ENCODE measurements at regions not wholly inside any gene's neighbourhood (a gene's known extent, or its start where the extent isn't known, plus 50 kb on each side); places are given as distances from the start of the nearest gene placed in this dataset.

GRCh38 chr19:28329429-28329828, 883.5 kb downstream of the UQCRFS1 start:
- no peak overlapping the region for H3K27ac ChIP-seq (replicated peaks; ENCODE audit: low read length)

GRCh38 chr19:28327905-28328304, 885.0 kb downstream of the UQCRFS1 start:
- Histone ChIP-seq H3K4me1 (ENCODE audit: control insufficient read depth in 2 of 2, insufficient read depth in 1 of 2, low read depth in 1 of 2, low read length in 2 of 2) (no peaks in the 10 kb centered on the region), H3K4me2 (ENCODE audit: insufficient read depth, low read length, poor library complexity, severe bottlenecking) (no peak overlapping the region), H3K4ac (ENCODE audit: low read length) (no peak overlapping the region), H2AK5ac (ENCODE audit: low read depth, low read length) (no peak overlapping the region), H2BK5ac (ENCODE audit: low read length) (no peak overlapping the region), H3K27me3 (ENCODE audit: control insufficient read depth in 3 of 3, insufficient read depth in 3 of 3, low read depth in 1 of 3, low read length in 3 of 3) (no peaks in the 10 kb centered on the region), H2BK15ac (ENCODE audit: low read length) (no peak overlapping the region), H3K9ac (ENCODE audit: low read depth, low read length, poor library complexity) (no peak overlapping the region), H4K91ac (ENCODE audit: low read depth, low read length, poor library complexity) (no peak overlapping the region), H3K23ac (ENCODE audit: low read depth, low read length, poor library complexity) (no peak overlapping the region), H3K18ac (ENCODE audit: low read length) (no peak overlapping the region), H3K14ac (ENCODE audit: low read length) (no peak overlapping the region), H3K4me3 (ENCODE audit: low read length in 2 of 2) (no peak overlapping the region), H3K9me3 (replicated peaks in 1 of 2; ENCODE audit: control insufficient read depth in 2 of 2, insufficient read depth in 1 of 2, low read depth in 1 of 2, low read length in 2 of 2) (no peaks in the 10 kb centered on the region), H3K36me3 (replicated peaks in 1 of 2; ENCODE audit: control insufficient read depth in 2 of 2, insufficient read depth in 2 of 2, low read length in 2 of 2) (no peaks in the 10 kb centered on the region), H2AFZ (ENCODE audit: low read length) (no peak overlapping the region), H2BK12ac (ENCODE audit: low read length) (no peak overlapping the region), H3K79me1 (ENCODE audit: low read depth, low read length) (no peaks in the 10 kb centered on the region), H4K8ac (ENCODE audit: low read depth, low read length) (no peak overlapping the region), H3K27ac (replicated peaks; ENCODE audit: low read length) (no peak overlapping the region), H2BK120ac (ENCODE audit: low read depth, low read length) (no peak overlapping the region)
- WGBS, 2 donors (ENCODE audit: extremely low coverage in 2 of 2, insufficient read length in 2 of 2, insufficient replicate concordance in 1 of 2): 100% methylated on average over 1 of the region's 3 CpGs; no CpG with 5 or more reads in 1 of the 2 donors
- no peak for DNase-seq (ENCODE audit: low spot score)

More at GRCh38 chr19:28329429-28329828, 883.5 kb downstream of the UQCRFS1 start:
- H3K79me1 ChIP-seq (ENCODE audit: low read depth, low read length): no peaks in the 10 kb centered on the region
- H2BK15ac ChIP-seq (ENCODE audit: low read length): no peak overlapping the region
- H3K23ac ChIP-seq (ENCODE audit: low read depth, low read length, poor library complexity): no peak overlapping the region
- H4K91ac ChIP-seq (ENCODE audit: low read depth, low read length, poor library complexity): no peak overlapping the region
- no peak overlapping the region for H3K4me3 ChIP-seq (ENCODE audit: low read length in 2 of 2)
- H3K9me3 ChIP-seq (replicated peaks in 1 of 2; ENCODE audit: control insufficient read depth in 2 of 2, insufficient read depth in 1 of 2, low read depth in 1 of 2, low read length in 2 of 2): no peaks in the 10 kb centered on the region
- no peak overlapping the region for H3K9ac ChIP-seq (ENCODE audit: low read depth, low read length, poor library complexity)
- no peak overlapping the region for H3K18ac ChIP-seq (ENCODE audit: low read length)
- DNase-seq (ENCODE audit: low spot score): no peak
- H3K4me2 ChIP-seq (ENCODE audit: insufficient read depth, low read length, poor library complexity, severe bottlenecking): no peak overlapping the region
- no peak overlapping the region for H2BK5ac ChIP-seq (ENCODE audit: low read length)
- H3K4ac ChIP-seq (ENCODE audit: low read length): no peak overlapping the region
- no CpG with 5 or more reads among the region's 4 CpGs for WGBS, 2 donors (ENCODE audit: extremely low coverage in 2 of 2, insufficient read length in 2 of 2, insufficient replicate concordance in 1 of 2)
- no peak overlapping the region for H3K14ac ChIP-seq (ENCODE audit: low read length)
- no peak overlapping the region for H4K8ac ChIP-seq (ENCODE audit: low read depth, low read length)
- H2AFZ ChIP-seq (ENCODE audit: low read length): no peak overlapping the region
- no peak overlapping the region for H2AK5ac ChIP-seq (ENCODE audit: low read depth, low read length)
- H2BK12ac ChIP-seq (ENCODE audit: low read length): no peak overlapping the region
- no peaks in the 10 kb centered on the region for H3K27me3 ChIP-seq (ENCODE audit: control insufficient read depth in 3 of 3, insufficient read depth in 3 of 3, low read depth in 1 of 3, low read length in 3 of 3)
- H2BK120ac ChIP-seq (ENCODE audit: low read depth, low read length): no peak overlapping the region
- no peaks in the 10 kb centered on the region for H3K4me1 ChIP-seq (ENCODE audit: control insufficient read depth in 2 of 2, insufficient read depth in 1 of 2, low read depth in 1 of 2, low read length in 2 of 2)
- no peaks in the 10 kb centered on the region for H3K36me3 ChIP-seq (replicated peaks in 1 of 2; ENCODE audit: control insufficient read depth in 2 of 2, insufficient read depth in 2 of 2, low read length in 2 of 2)

- WGBS, 2 donors (ENCODE audit: extremely low coverage in 2 of 2, insufficient read length in 2 of 2, insufficient replicate concordance in 1 of 2): no CpG with 5 or more reads among the region's 4 CpGs
- H3K4me2 ChIP-seq (ENCODE audit: insufficient read depth, low read length, poor library complexity, severe bottlenecking): no peak overlapping the region
- no peak overlapping the region for H4K8ac ChIP-seq (ENCODE audit: low read depth, low read length)
- H2BK120ac ChIP-seq (ENCODE audit: low read depth, low read length): no peak overlapping the region
- H3K14ac ChIP-seq (ENCODE audit: low read length): no peak overlapping the region
- no peak overlapping the region for H3K9ac ChIP-seq (ENCODE audit: low read depth, low read length, poor library complexity)
- no peak overlapping the region for H3K4ac ChIP-seq (ENCODE audit: low read length)
- no peak overlapping the region for H2BK15ac ChIP-seq (ENCODE audit: low read length)
- H2BK5ac ChIP-seq (ENCODE audit: low read length): no peak overlapping the region
- no peaks in the 10 kb centered on the region for H3K27me3 ChIP-seq (ENCODE audit: control insufficient read depth in 3 of 3, insufficient read depth in 3 of 3, low read depth in 1 of 3, low read length in 3 of 3)
- H2BK12ac ChIP-seq (ENCODE audit: low read length): no peak overlapping the region
- H3K27ac ChIP-seq (replicated peaks; ENCODE audit: low read length): no peak overlapping the region
- no peaks in the 10 kb centered on the region for H3K36me3 ChIP-seq (replicated peaks in 1 of 2; ENCODE audit: control insufficient read depth in 2 of 2, insufficient read depth in 2 of 2, low read length in 2 of 2)
- H2AK5ac ChIP-seq (ENCODE audit: low read depth, low read length): no peak overlapping the region
- no peaks in the 10 kb centered on the region for H3K9me3 ChIP-seq (replicated peaks in 1 of 2; ENCODE audit: control insufficient read depth in 2 of 2, insufficient read depth in 1 of 2, low read depth in 1 of 2, low read length in 2 of 2)
- no peak overlapping the region for H3K4me3 ChIP-seq (ENCODE audit: low read length in 2 of 2)
- no peak for DNase-seq (ENCODE audit: low spot score)
- H2AFZ ChIP-seq (ENCODE audit: low read length): no peak overlapping the region
- H3K23ac ChIP-seq (ENCODE audit: low read depth, low read length, poor library complexity): no peak overlapping the region
- H3K79me1 ChIP-seq (ENCODE audit: low read depth, low read length): no peaks in the 10 kb centered on the region
- no peak overlapping the region for H3K18ac ChIP-seq (ENCODE audit: low read length)
- peaks cover 0 to 7% of the 10 kb centered on the region in 2 donors for H3K4me1 ChIP-seq (ENCODE audit: control insufficient read depth in 2 of 2, insufficient read depth in 1 of 2, low read depth in 1 of 2, low read length in 2 of 2)
- H4K91ac ChIP-seq (ENCODE audit: low read depth, low read length, poor library complexity): no peak overlapping the region
Measured at GRCh38 chr19:28326746-28327145, 886.2 kb downstream of the UQCRFS1 start.

GRCh38 chr19:28324275-28325060, 888.5 kb downstream of the UQCRFS1 start:
- Histone ChIP-seq H2BK5ac (ENCODE audit: low read length) (no peak overlapping the region), H3K4ac (ENCODE audit: low read length) (no peak overlapping the region), H4K8ac (ENCODE audit: low read depth, low read length) (no peak overlapping the region), H4K91ac (ENCODE audit: low read depth, low read length, poor library complexity) (no peak overlapping the region), H3K36me3 (replicated peaks in 1 of 2; ENCODE audit: control insufficient read depth in 2 of 2, insufficient read depth in 2 of 2, low read length in 2 of 2) (no peaks in the 10 kb centered on the region), H2AK5ac (ENCODE audit: low read depth, low read length) (no peak overlapping the region), H2BK15ac (ENCODE audit: low read length) (no peak overlapping the region), H3K27ac (replicated peaks; ENCODE audit: low read length) (no peak overlapping the region), H3K27me3 (ENCODE audit: control insufficient read depth in 3 of 3, insufficient read depth in 3 of 3, low read depth in 1 of 3, low read length in 3 of 3) (no peaks in the 10 kb centered on the region), H3K4me2 (ENCODE audit: insufficient read depth, low read length, poor library complexity, severe bottlenecking) (no peak overlapping the region), H3K18ac (ENCODE audit: low read length) (no peak overlapping the region), H3K14ac (ENCODE audit: low read length) (no peak overlapping the region), H2BK120ac (ENCODE audit: low read depth, low read length) (no peak overlapping the region), H2BK12ac (ENCODE audit: low read length) (no peak overlapping the region), H3K79me1 (ENCODE audit: low read depth, low read length) (no peaks in the 10 kb centered on the region), H2AFZ (ENCODE audit: low read length) (no peak overlapping the region), H3K9me3 (replicated peaks in 1 of 2; ENCODE audit: control insufficient read depth in 2 of 2, insufficient read depth in 1 of 2, low read depth in 1 of 2, low read length in 2 of 2) (no peaks in the 10 kb centered on the region), H3K9ac (ENCODE audit: low read depth, low read length, poor library complexity) (no peak overlapping the region), H3K23ac (ENCODE audit: low read depth, low read length, poor library complexity) (no peak overlapping the region), H3K4me3 (ENCODE audit: low read length in 2 of 2) (no peak overlapping the region), H3K4me1 (ENCODE audit: control insufficient read depth in 2 of 2, insufficient read depth in 1 of 2, low read depth in 1 of 2, low read length in 2 of 2) (peaks cover 0 to 8% of the 10 kb centered on the region in 2 donors)
- no peak for DNase-seq (ENCODE audit: low spot score)
- no CpG with 5 or more reads among the region's 5 CpGs for WGBS, 2 donors (ENCODE audit: extremely low coverage in 2 of 2, insufficient read length in 2 of 2, insufficient replicate concordance in 1 of 2)

All from neuronal stem cell (in vitro differentiated cells).